Neural cell (in vitro differentiated cells): ENCODE measurements at regions not wholly inside any gene's neighbourhood (a gene's known extent, or its start where the extent isn't known, plus 50 kb on each side); places are given as distances from the start of the nearest gene placed in this dataset.

Experiments
- H2AFZ ChIP-seq: fragments of 200-600, 300-800 bp; sonication (generic), shearing (Covaris generic); 2 replicates; pipeline ENCODE4 v1.6.0; 2014; ENCODE audit warnings: low read depth, mild to moderate bottlenecking, antibody characterized with exemption, low read length, moderate library complexity
- H3F3A ChIP-seq: fragments of 200-600 bp; shearing (Covaris generic); 2 replicates; pipeline ENCODE4 v1.6.1; 2016; ENCODE audit warnings: mild to moderate bottlenecking, moderate library complexity, mixed read lengths, antibody characterized with exemption, low read length; ENCODE audit not compliant: insufficient read depth, poor library complexity, severe bottlenecking
- H3K27ac ChIP-seq: fragments of 200-600, 300-800 bp; sonication (generic), shearing (Covaris generic); 2 replicates; pipeline ENCODE4 v1.5.1; 2014; ENCODE audit warnings: mild to moderate bottlenecking, low read length, moderate library complexity
- H3K27me3 ChIP-seq: fragments of 300-800, 200-600 bp; sonication (generic), shearing (Covaris generic); 2 replicates; pipeline ENCODE4 v1.6.0; 2014; ENCODE audit warnings: mild to moderate bottlenecking, low read depth, low read length, moderate library complexity; ENCODE audit not compliant: insufficient read depth
- H3K36me3 ChIP-seq: fragments of 300-800, 200-600 bp; sonication (generic), shearing (Covaris generic); 2 replicates; pipeline ENCODE4 v1.5.1; 2014; ENCODE audit warnings: mild to moderate bottlenecking, antibody characterized with exemption, low read length, moderate library complexity; ENCODE audit not compliant: insufficient read depth
- H3K4me2 ChIP-seq: fragments of 300-800, 200-600 bp; sonication (generic), shearing (Covaris generic); 2 replicates; pipeline ENCODE4 v1.6.0; 2014; ENCODE audit warnings: mild to moderate bottlenecking, low read length
- H3K4me3 ChIP-seq: fragments of 300-800, 200-600 bp; sonication (generic), shearing (Covaris generic); 2 replicates; pipeline ENCODE4 v1.5.1; 2014; ENCODE audit warnings: mild to moderate bottlenecking, low read length, moderate library complexity
- H3K79me2 ChIP-seq: fragments of 200-600 bp; shearing (Covaris generic); replicated peaks from 2 replicates; pipeline ENCODE4 v1.6.0; 2014; ENCODE audit warnings: mild to moderate bottlenecking, low read length, moderate library complexity; ENCODE audit not compliant: insufficient read depth
- H3K9ac ChIP-seq: fragments of 300-800, 200-600 bp; sonication (generic), shearing (Covaris generic); 2 replicates; pipeline ENCODE4 v1.6.1; 2016; ENCODE audit warnings: mild to moderate bottlenecking, low read length, mixed read lengths
- H3K9me2 ChIP-seq: fragments of 200-600 bp; shearing (Covaris generic); 2 replicates; pipeline ENCODE4 v1.6.1; 2016; ENCODE audit warnings: mild to moderate bottlenecking, low read length, mixed read lengths; ENCODE audit not compliant: insufficient read depth
- H3K9me3 ChIP-seq: fragments of 200-600, 300-800 bp; sonication (generic), shearing (Covaris generic); 2 replicates; pipeline ENCODE4 v1.6.1; 2016; ENCODE audit warnings: mild to moderate bottlenecking, mixed run types, low read length, moderate library complexity, mixed read lengths
- H4K20me1 ChIP-seq: fragments of 200-600 bp; shearing (Covaris generic); 2 replicates; pipeline ENCODE4 v1.6.1; 2016; ENCODE audit warnings: mild to moderate bottlenecking, mixed run types; ENCODE audit not compliant: insufficient read depth
- EP300 ChIP-seq: fragments of 450-650 bp; conservative IDR thresholded peaks from 2 replicates; pipeline ENCODE4 v1.6.1; 2014; ENCODE audit warnings: antibody characterized with exemption, mild to moderate bottlenecking, moderate library complexity; ENCODE audit not compliant: poor library complexity, severe bottlenecking
- EZH2 ChIP-seq: fragments of 200-600, 300-800 bp; shearing (Covaris generic), sonication (generic); IDR thresholded peaks from 2 replicates; pipeline ENCODE4 v1.6.1; 2014; ENCODE audit warnings: antibody characterized with exemption, low read length, borderline replicate concordance, mild to moderate bottlenecking; ENCODE audit not compliant: insufficient read depth, poor library complexity, severe bottlenecking
- MXI1 ChIP-seq: fragments of 450-650 bp; conservative IDR thresholded peaks from 2 replicates; pipeline ENCODE4 v1.6.1; 2014; ENCODE audit warnings: antibody characterized with exemption, mild to moderate bottlenecking; ENCODE audit not compliant: poor library complexity, severe bottlenecking
- POLR2AphosphoS5 ChIP-seq: IDR thresholded peaks from 2 replicates; pipeline ENCODE4 v1.6.1; 2012
- RAD21 ChIP-seq: fragments of 450-650 bp; conservative IDR thresholded peaks from 2 replicates; pipeline ENCODE4 v1.6.1; 2014; ENCODE audit warnings: antibody characterized with exemption, mild to moderate bottlenecking, moderate library complexity
- SMC3 ChIP-seq: fragments of 450-650 bp; conservative IDR thresholded peaks from 2 replicates; pipeline ENCODE4 v1.6.1; 2014; ENCODE audit warnings: antibody characterized with exemption, mild to moderate bottlenecking, moderate library complexity; ENCODE audit not compliant: poor library complexity
- TAF1 ChIP-seq: IDR thresholded peaks from 2 replicates; pipeline ENCODE4 v1.6.1; 2012; ENCODE audit warnings: low read depth
- TF ChIP-seq, protein P1 (sequence below): fragments of 450-650 bp; IDR thresholded peaks from 2 replicates; pipeline ENCODE4 v1.5.1; 2014; ENCODE audit warnings: antibody characterized with exemption, mild to moderate bottlenecking, moderate library complexity; ENCODE audit not compliant: poor library complexity, severe bottlenecking
- TF ChIP-seq, protein P2 (sequence below): IDR thresholded peaks from 2 replicates; pipeline ENCODE4 v1.6.1; 2012; ENCODE audit warnings: borderline replicate concordance

DNA sequence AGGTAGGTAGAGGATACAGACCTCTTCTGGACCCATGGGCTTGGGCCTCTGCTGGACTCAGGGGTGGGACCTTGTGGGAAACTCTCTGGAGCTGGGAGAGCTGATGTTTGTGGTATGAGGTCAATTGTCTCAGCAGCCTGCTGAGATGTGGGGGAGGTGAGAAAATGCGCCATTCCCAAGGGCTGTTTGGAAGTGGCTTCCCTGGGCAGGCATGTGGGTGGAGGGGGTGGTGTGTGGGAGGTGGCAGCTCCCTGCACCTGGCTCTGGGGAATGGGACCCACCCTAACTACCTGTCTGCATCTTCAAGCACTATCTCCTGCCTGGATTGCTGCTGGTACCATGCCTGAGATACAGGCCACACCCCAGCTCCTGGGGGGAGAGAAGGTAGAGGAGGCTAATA is 97.4 kb upstream of the THY1 start:
- peak overlapping the region; percentile 33 for H3K4me3 ChIP-seq
- H3K9me3 ChIP-seq = no peaks in the 10 kb centered on the region
- H3F3A ChIP-seq = no peaks in the 10 kb centered on the region
- no peak overlapping the region for H3K27ac ChIP-seq
- H3K9ac ChIP-seq = peak overlapping the region; percentile 44
- H3K36me3 ChIP-seq = no peaks in the 10 kb centered on the region
- no peak overlapping the region for H3K4me2 ChIP-seq
- no peaks in the 10 kb centered on the region for H3K79me2 ChIP-seq
- no peaks in the 10 kb centered on the region for H4K20me1 ChIP-seq
- TF ChIP-seq TAF1 = no peak
- TF ChIP-seq, protein P1, sequence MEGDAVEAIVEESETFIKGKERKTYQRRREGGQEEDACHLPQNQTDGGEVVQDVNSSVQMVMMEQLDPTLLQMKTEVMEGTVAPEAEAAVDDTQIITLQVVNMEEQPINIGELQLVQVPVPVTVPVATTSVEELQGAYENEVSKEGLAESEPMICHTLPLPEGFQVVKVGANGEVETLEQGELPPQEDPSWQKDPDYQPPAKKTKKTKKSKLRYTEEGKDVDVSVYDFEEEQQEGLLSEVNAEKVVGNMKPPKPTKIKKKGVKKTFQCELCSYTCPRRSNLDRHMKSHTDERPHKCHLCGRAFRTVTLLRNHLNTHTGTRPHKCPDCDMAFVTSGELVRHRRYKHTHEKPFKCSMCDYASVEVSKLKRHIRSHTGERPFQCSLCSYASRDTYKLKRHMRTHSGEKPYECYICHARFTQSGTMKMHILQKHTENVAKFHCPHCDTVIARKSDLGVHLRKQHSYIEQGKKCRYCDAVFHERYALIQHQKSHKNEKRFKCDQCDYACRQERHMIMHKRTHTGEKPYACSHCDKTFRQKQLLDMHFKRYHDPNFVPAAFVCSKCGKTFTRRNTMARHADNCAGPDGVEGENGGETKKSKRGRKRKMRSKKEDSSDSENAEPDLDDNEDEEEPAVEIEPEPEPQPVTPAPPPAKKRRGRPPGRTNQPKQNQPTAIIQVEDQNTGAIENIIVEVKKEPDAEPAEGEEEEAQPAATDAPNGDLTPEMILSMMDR = no peak
- TF ChIP-seq, protein P2, sequence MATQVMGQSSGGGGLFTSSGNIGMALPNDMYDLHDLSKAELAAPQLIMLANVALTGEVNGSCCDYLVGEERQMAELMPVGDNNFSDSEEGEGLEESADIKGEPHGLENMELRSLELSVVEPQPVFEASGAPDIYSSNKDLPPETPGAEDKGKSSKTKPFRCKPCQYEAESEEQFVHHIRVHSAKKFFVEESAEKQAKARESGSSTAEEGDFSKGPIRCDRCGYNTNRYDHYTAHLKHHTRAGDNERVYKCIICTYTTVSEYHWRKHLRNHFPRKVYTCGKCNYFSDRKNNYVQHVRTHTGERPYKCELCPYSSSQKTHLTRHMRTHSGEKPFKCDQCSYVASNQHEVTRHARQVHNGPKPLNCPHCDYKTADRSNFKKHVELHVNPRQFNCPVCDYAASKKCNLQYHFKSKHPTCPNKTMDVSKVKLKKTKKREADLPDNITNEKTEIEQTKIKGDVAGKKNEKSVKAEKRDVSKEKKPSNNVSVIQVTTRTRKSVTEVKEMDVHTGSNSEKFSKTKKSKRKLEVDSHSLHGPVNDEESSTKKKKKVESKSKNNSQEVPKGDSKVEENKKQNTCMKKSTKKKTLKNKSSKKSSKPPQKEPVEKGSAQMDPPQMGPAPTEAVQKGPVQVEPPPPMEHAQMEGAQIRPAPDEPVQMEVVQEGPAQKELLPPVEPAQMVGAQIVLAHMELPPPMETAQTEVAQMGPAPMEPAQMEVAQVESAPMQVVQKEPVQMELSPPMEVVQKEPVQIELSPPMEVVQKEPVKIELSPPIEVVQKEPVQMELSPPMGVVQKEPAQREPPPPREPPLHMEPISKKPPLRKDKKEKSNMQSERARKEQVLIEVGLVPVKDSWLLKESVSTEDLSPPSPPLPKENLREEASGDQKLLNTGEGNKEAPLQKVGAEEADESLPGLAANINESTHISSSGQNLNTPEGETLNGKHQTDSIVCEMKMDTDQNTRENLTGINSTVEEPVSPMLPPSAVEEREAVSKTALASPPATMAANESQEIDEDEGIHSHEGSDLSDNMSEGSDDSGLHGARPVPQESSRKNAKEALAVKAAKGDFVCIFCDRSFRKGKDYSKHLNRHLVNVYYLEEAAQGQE = no peak
- TF ChIP-seq SMC3 = no peak
- TF ChIP-seq EP300 = no peak
- TF ChIP-seq EZH2 = no peak
- TF ChIP-seq MXI1 = no peak
- TF ChIP-seq POLR2AphosphoS5 = no peak
- no peak for TF ChIP-seq RAD21
- no peaks in the 10 kb centered on the region for H3K27me3 ChIP-seq
- no peaks in the 10 kb centered on the region for H3K9me2 ChIP-seq
- no peak overlapping the region for H2AFZ ChIP-seq

GRCh38 chr11:119519796-119520195 is 96.8 kb upstream of the THY1 start:
- Histone ChIP-seq H3K9ac (no peak overlapping the region), H3K27ac (no peak overlapping the region), H3F3A (no peaks in the 10 kb centered on the region), H2AFZ (no peak overlapping the region), H3K9me2 (no peaks in the 10 kb centered on the region), H3K27me3 (no peaks in the 10 kb centered on the region), H3K4me2 (no peak overlapping the region), H3K9me3 (no peaks in the 10 kb centered on the region), H3K79me2 (no peaks in the 10 kb centered on the region), H3K4me3 (no peak overlapping the region), H4K20me1 (no peaks in the 10 kb centered on the region), H3K36me3 (no peaks in the 10 kb centered on the region)
- TF ChIP-seq SMC3 (no peak), POLR2AphosphoS5 (no peak), EP300 (no peak), EZH2 (no peak), RAD21 (no peak), MXI1 (no peak), TAF1 (no peak)
- TF ChIP-seq, protein P1 = no peak
- TF ChIP-seq, protein P2 = no peak
